GM23248 (cell line): ENCODE measurements at regions not wholly inside any gene's neighbourhood (a gene's known extent, or its start where the extent isn't known, plus 50 kb on each side); places are given as distances from the start of the nearest gene placed in this dataset.

Source experiments
- DNase-seq: peaks from one replicate; pipeline ENCODE4 v3.0.0-alpha.2; 2015
- H2AFZ ChIP-seq: fragments of 200-600 bp; sonication (generic); 2 replicates; pipeline ENCODE4 v1.6.1; 2016; ENCODE audit warnings: antibody characterized with exemption
- H3F3A ChIP-seq: fragments of 200-600 bp; sonication (generic); 2 replicates; pipeline ENCODE4 v1.6.1; 2016; ENCODE audit warnings: mild to moderate bottlenecking, antibody characterized with exemption, mixed run types; ENCODE audit not compliant: insufficient read depth
- H3K27ac ChIP-seq: fragments of 200-600 bp; sonication (generic); 2 replicates; pipeline ENCODE4 v1.5.1; 2016; ENCODE audit warnings: mild to moderate bottlenecking
- H3K27me3 ChIP-seq: fragments of 200-600 bp; sonication (generic); replicated peaks from 2 replicates; pipeline ENCODE4 v1.6.1; 2016; ENCODE audit warnings: mild to moderate bottlenecking; ENCODE audit not compliant: insufficient read depth
- H3K36me3 ChIP-seq: fragments of 200-600 bp; sonication (generic); 2 replicates; pipeline ENCODE4 v1.6.1; 2016; ENCODE audit warnings: low read depth, mild to moderate bottlenecking
- H3K4me1 ChIP-seq: fragments of 200-600 bp; sonication (generic); 2 replicates; pipeline ENCODE4 v1.6.1; 2016; ENCODE audit warnings: mild to moderate bottlenecking; ENCODE audit not compliant: insufficient read depth
- H3K4me2 ChIP-seq: fragments of 200-600 bp; sonication (generic); one replicate; pipeline ENCODE4 v1.6.1; 2016; ENCODE audit warnings: mild to moderate bottlenecking; ENCODE audit not compliant: unreplicated experiment
- H3K4me3 ChIP-seq: fragments of 200-600 bp; sonication (generic); 2 replicates; pipeline ENCODE4 v1.5.1; 2016; ENCODE audit warnings: mild to moderate bottlenecking
- H3K79me2 ChIP-seq: fragments of 200-600 bp; sonication (generic); 2 replicates; pipeline ENCODE4 v1.6.1; 2016; ENCODE audit warnings: mild to moderate bottlenecking; ENCODE audit not compliant: insufficient read depth
- H3K9ac ChIP-seq: fragments of 200-600 bp; sonication (generic); 2 replicates; pipeline ENCODE4 v1.6.1; 2016; ENCODE audit warnings: mild to moderate bottlenecking
- H3K9me2 ChIP-seq: fragments of 200-600 bp; sonication (generic); 2 replicates; pipeline ENCODE4 v1.6.1; 2016; ENCODE audit warnings: mixed run types, mild to moderate bottlenecking, moderate library complexity; ENCODE audit not compliant: insufficient read depth
- H3K9me3 ChIP-seq: fragments of 200-600 bp; sonication (generic); one replicate; pipeline ENCODE4 v1.6.1; 2017; ENCODE audit warnings: low read depth
- H4K20me1 ChIP-seq: fragments of 200-600 bp; sonication (generic); 2 replicates; pipeline ENCODE4 v1.6.0; 2016; ENCODE audit not compliant: insufficient read depth
- EZH2 ChIP-seq: fragments of 200-600 bp; sonication (generic); IDR thresholded peaks from 2 replicates; pipeline ENCODE4 v1.6.1; 2018; ENCODE audit warnings: antibody characterized with exemption, mild to moderate bottlenecking; ENCODE audit not compliant: insufficient read depth, poor library complexity, severe bottlenecking
- EZH2phosphoT487 ChIP-seq: fragments of 200-600 bp; sonication (generic); IDR thresholded peaks from 2 replicates; pipeline ENCODE4 v1.6.1; 2018; ENCODE audit warnings: antibody characterized with exemption, moderate library complexity, mild to moderate bottlenecking, low read depth; ENCODE audit not compliant: insufficient read depth
- WGBS, 2 experiments: methylation state at CpG; one replicate each; pipeline ENCODE4 v1.1.6; 2015 to 2017; ENCODE audit warnings: low lambda C conversion rate in 2 of 2, low coverage in 1 of 2; ENCODE audit errors: missing lambda C conversion rate in 2 of 2; 5-methylcytosine and 5-hydroxymethylcytosine counted together
- in situ Hi-C: fragments of 300-500 bp; cut with MboI; formaldehyde crosslinking; loops from 2 replicates; pipeline ENCODE4 v1.15.0; 2020

GRCh38 chr2:225296951-225297350 is 102.6 kb upstream of the NYAP2 start:
- no peaks in the 10 kb centered on the region for H4K20me1 ChIP-seq
- H3F3A ChIP-seq: no peaks in the 10 kb centered on the region
- H3K9me2 ChIP-seq: no peaks in the 10 kb centered on the region
- DNase-seq: no peak
- TF ChIP-seq EZH2phosphoT487: no peak
- no peaks in the 10 kb centered on the region for H3K27me3 ChIP-seq
- no peaks in the 10 kb centered on the region for H3K79me2 ChIP-seq
- H3K4me1 ChIP-seq: no peaks in the 10 kb centered on the region
- no peak overlapping the region for H2AFZ ChIP-seq
- no peak overlapping the region for H3K4me2 ChIP-seq
- H3K9me3 ChIP-seq: no peaks in the 10 kb centered on the region
- H3K9ac ChIP-seq: no peak overlapping the region
- H3K4me3 ChIP-seq: no peak overlapping the region
- in situ Hi-C loops: no loop called here
- H3K27ac ChIP-seq: no peak overlapping the region
- no peaks in the 10 kb centered on the region for H3K36me3 ChIP-seq
- WGBS, 2 experiments: 0 to 2% methylated on average over 2 of the region's 2 CpGs

- no peaks in the 10 kb centered on the region for H3K79me2 ChIP-seq
- TF ChIP-seq EZH2phosphoT487: no peak
- TF ChIP-seq EZH2: no peak
- no peaks in the 10 kb centered on the region for H3K4me1 ChIP-seq
- H3K9me3 ChIP-seq: no peaks in the 10 kb centered on the region
- no peak overlapping the region for H3K27ac ChIP-seq
- no peak overlapping the region for H3K4me2 ChIP-seq
- H3F3A ChIP-seq: no peaks in the 10 kb centered on the region
- no peak for DNase-seq
- no peaks in the 10 kb centered on the region for H4K20me1 ChIP-seq
- H2AFZ ChIP-seq: no peak overlapping the region
- no peaks in the 10 kb centered on the region for H3K36me3 ChIP-seq
- no peaks in the 10 kb centered on the region for H3K9me2 ChIP-seq
- WGBS, 2 experiments: 33 to 36% methylated on average over 3 of the region's 3 CpGs
- H3K9ac ChIP-seq: no peak overlapping the region
- no peaks in the 10 kb centered on the region for H3K27me3 ChIP-seq
- H3K4me3 ChIP-seq: no peak overlapping the region
- in situ Hi-C loops: no loop called here
Measured at GRCh38 chr2:225295102-225295501, 104.4 kb upstream of the NYAP2 start.

DNA sequence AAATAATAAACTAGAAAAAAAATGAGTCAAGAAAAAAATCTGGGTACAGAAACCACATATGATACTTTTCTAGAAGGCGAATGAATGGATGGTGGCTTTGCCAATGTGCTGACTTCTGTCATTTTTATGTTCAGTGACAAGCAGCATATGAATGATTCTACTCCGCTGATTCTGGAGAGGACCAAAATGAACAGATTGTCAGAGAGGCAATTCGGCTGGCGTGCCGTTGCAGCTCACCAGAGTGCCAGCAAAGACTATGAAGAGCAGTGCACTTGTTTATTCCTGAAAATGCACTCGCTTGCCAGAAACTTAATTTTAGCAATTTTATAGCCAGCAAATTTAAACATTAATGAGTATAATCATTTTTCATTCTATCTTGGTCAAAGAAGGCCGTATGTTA is 105.9 kb upstream of the NYAP2 start:
- Histone ChIP-seq H3K4me1 (no peaks in the 10 kb centered on the region), H3K9ac (no peak overlapping the region), H3K4me2 (no peak overlapping the region), H3K79me2 (no peaks in the 10 kb centered on the region), H3K9me2 (no peaks in the 10 kb centered on the region), H2AFZ (no peak overlapping the region), H3F3A (no peaks in the 10 kb centered on the region), H3K27ac (no peak overlapping the region), H3K36me3 (no peaks in the 10 kb centered on the region), H4K20me1 (no peaks in the 10 kb centered on the region), H3K9me3 (no peaks in the 10 kb centered on the region), H3K27me3 (no peaks in the 10 kb centered on the region), H3K4me3 (no peak overlapping the region)
- 15 to 23% methylated on average over 7 of the region's 7 CpGs for whole genome bisulfite sequencing, 2 experiments
- TF ChIP-seq EZH2phosphoT487: no peak
- no peak for TF ChIP-seq EZH2
- DNase-seq: no peak
- in situ Hi-C loops: no loop called here

- H3K27ac ChIP-seq: no peak overlapping the region
- TF ChIP-seq EZH2phosphoT487 (no peak), EZH2 (no peak)
- no peaks in the 10 kb centered on the region for H3K36me3 ChIP-seq
- no peak overlapping the region for H2AFZ ChIP-seq
- H3K9ac ChIP-seq: no peak overlapping the region
- in situ Hi-C loops: no loop called here
- no peaks in the 10 kb centered on the region for H3K9me3 ChIP-seq
- WGBS, 2 experiments: 6 to 8% methylated on average over 8 of the region's 8 CpGs
- H3K9me2 ChIP-seq: no peaks in the 10 kb centered on the region
- no peak overlapping the region for H3K4me2 ChIP-seq
- peaks cover 2% of the 10 kb centered on the region; the same call in 1 of the 2 replicates for H3K27me3 ChIP-seq
- no peaks in the 10 kb centered on the region for H3F3A ChIP-seq
- DNase-seq: no peak
- no peaks in the 10 kb centered on the region for H3K79me2 ChIP-seq
- H3K4me1 ChIP-seq: no peaks in the 10 kb centered on the region
- H3K4me3 ChIP-seq: no peak overlapping the region
- H4K20me1 ChIP-seq: no peaks in the 10 kb centered on the region
Measured at GRCh38 chr2:225290757-225291400, 108.6 kb upstream of the NYAP2 start.

- Histone ChIP-seq H3K4me3 (no peak overlapping the region), H3K27me3 (peaks cover 12% of the 10 kb centered on the region; the same call in 1 of the 2 replicates), H3K27ac (no peak overlapping the region), H3K4me2 (no peak overlapping the region), H4K20me1 (no peaks in the 10 kb centered on the region), H3K79me2 (no peaks in the 10 kb centered on the region), H3F3A (no peaks in the 10 kb centered on the region), H3K9me3 (no peaks in the 10 kb centered on the region), H3K9me2 (no peaks in the 10 kb centered on the region), H2AFZ (no peak overlapping the region), H3K36me3 (no peaks in the 10 kb centered on the region), H3K4me1 (no peaks in the 10 kb centered on the region), H3K9ac (no peak overlapping the region)
- DNase-seq: no peak
- in situ Hi-C loops: no loop called here
- no peak for TF ChIP-seq EZH2phosphoT487
- TF ChIP-seq EZH2: no peak
- 37 to 38% methylated on average over 2 of the region's 2 CpGs for WGBS, 2 experiments
Measured at GRCh38 chr2:225289659-225290058, 109.9 kb upstream of the NYAP2 start.
